ENCODE measurements at regions not wholly inside any gene's neighbourhood (a gene's known extent, or its start where the extent isn't known, plus 50 kb on each side); places are given as distances from the start of the nearest gene placed in this dataset.
"Not testable (repeated sequence)": the region's sequence is repeated elsewhere in the genome, so short reads cannot be mapped to it uniquely, and the experiment has no call there.

GRCh38 chr2:89836326-89836725 lies 1144.9 kb downstream of the RPIA start:
- not testable (repeated sequence) for H3K36me3 ChIP-seq (replicated peaks; ENCODE audit: control insufficient read depth, insufficient read depth, low read length); DNase-seq; H3K4me3 ChIP-seq (ENCODE audit: insufficient read depth, low read depth, low read length)

GRCh38 chr2:89837962-89838625 lies 1146.6 kb downstream of the RPIA start:
- DNase-seq: no peak
- Histone ChIP-seq H3K27me3 (ENCODE audit: control insufficient read depth, insufficient read depth, low read length) (no peaks in the 10 kb centered on the region), H3K4me3 (ENCODE audit: insufficient read depth, low read depth, low read length) (no peak overlapping the region), H3K36me3 (replicated peaks; ENCODE audit: control insufficient read depth, insufficient read depth, low read length) (no peaks in the 10 kb centered on the region)

More at GRCh38 chr2:89836326-89836725, 1144.9 kb downstream of the RPIA start:
- not testable (repeated sequence) for H3K27me3 ChIP-seq (ENCODE audit: control insufficient read depth, insufficient read depth, low read length)

- H3K4me3 ChIP-seq (ENCODE audit: insufficient read depth, low read depth, low read length); H3K27me3 ChIP-seq (ENCODE audit: control insufficient read depth, insufficient read depth, low read length); DNase-seq; H3K36me3 ChIP-seq (replicated peaks; ENCODE audit: control insufficient read depth, insufficient read depth, low read length): not testable (repeated sequence)
These were observed 1148.7 kb downstream of the RPIA start for GRCh38 chr2:89840175-89840574.

- not testable (repeated sequence) for H3K27me3 ChIP-seq (ENCODE audit: control insufficient read depth, insufficient read depth, low read length); H3K4me3 ChIP-seq (ENCODE audit: insufficient read depth, low read depth, low read length)
These were observed 1149.5 kb downstream of the RPIA start for GRCh38 chr2:89840781-89841475.

GRCh38 chr2:89841476-89841840 lies 1150.0 kb downstream of the RPIA start:
- DNase-seq: no peak
- Histone ChIP-seq H3K36me3 (replicated peaks; ENCODE audit: control insufficient read depth, insufficient read depth, low read length) (no peaks in the 10 kb centered on the region), H3K27me3 (ENCODE audit: control insufficient read depth, insufficient read depth, low read length) (no peaks in the 10 kb centered on the region), H3K4me3 (ENCODE audit: insufficient read depth, low read depth, low read length) (no peak overlapping the region)

More at GRCh38 chr2:89840781-89841475, 1149.5 kb downstream of the RPIA start:
- not testable (repeated sequence) for DNase-seq; H3K36me3 ChIP-seq (replicated peaks; ENCODE audit: control insufficient read depth, insufficient read depth, low read length)

- H3K27me3 ChIP-seq (ENCODE audit: control insufficient read depth, insufficient read depth, low read length): no peaks in the 10 kb centered on the region
- H3K36me3 ChIP-seq (replicated peaks; ENCODE audit: control insufficient read depth, insufficient read depth, low read length): no peaks in the 10 kb centered on the region
- DNase-seq: no peak
- H3K4me3 ChIP-seq (ENCODE audit: insufficient read depth, low read depth, low read length): no peak overlapping the region
These were observed 1150.9 kb downstream of the RPIA start for GRCh38 chr2:89842180-89842908.

GRCh38 chr2:89844221-89844943 lies 1152.9 kb downstream of the RPIA start:
- DNase-seq: no peak
- Histone ChIP-seq H3K4me3 (ENCODE audit: insufficient read depth, low read depth, low read length) (no peak overlapping the region), H3K36me3 (replicated peaks; ENCODE audit: control insufficient read depth, insufficient read depth, low read length) (no peaks in the 10 kb centered on the region), H3K27me3 (ENCODE audit: control insufficient read depth, insufficient read depth, low read length) (no peaks in the 10 kb centered on the region)

GRCh38 chr2:89845532-89845931 lies 1154.1 kb downstream of the RPIA start:
- Histone ChIP-seq H3K27me3 (ENCODE audit: control insufficient read depth, insufficient read depth, low read length) (no peaks in the 10 kb centered on the region), H3K4me3 (ENCODE audit: insufficient read depth, low read depth, low read length) (no peak overlapping the region), H3K36me3 (replicated peaks; ENCODE audit: control insufficient read depth, insufficient read depth, low read length) (no peaks in the 10 kb centered on the region)
- DNase-seq: no peak

GRCh38 chr2:89848114-89848513 lies 1156.6 kb downstream of the RPIA start:
- H3K4me3 ChIP-seq (ENCODE audit: insufficient read depth, low read depth, low read length): no peak overlapping the region
- DNase-seq: no peak
- H3K36me3 ChIP-seq (replicated peaks; ENCODE audit: control insufficient read depth, insufficient read depth, low read length): no peaks in the 10 kb centered on the region
- no peaks in the 10 kb centered on the region for H3K27me3 ChIP-seq (ENCODE audit: control insufficient read depth, insufficient read depth, low read length)

- no peak for DNase-seq
- H3K36me3 ChIP-seq (replicated peaks; ENCODE audit: control insufficient read depth, insufficient read depth, low read length): no peaks in the 10 kb centered on the region
- no peaks in the 10 kb centered on the region for H3K27me3 ChIP-seq (ENCODE audit: control insufficient read depth, insufficient read depth, low read length)
- no peak overlapping the region for H3K4me3 ChIP-seq (ENCODE audit: insufficient read depth, low read depth, low read length)
These were observed 1157.4 kb downstream of the RPIA start for GRCh38 chr2:89848763-89849368.

GRCh38 chr2:89849731-89850130 lies 1158.3 kb downstream of the RPIA start:
- H3K36me3 ChIP-seq (replicated peaks; ENCODE audit: control insufficient read depth, insufficient read depth, low read length): no peaks in the 10 kb centered on the region
- H3K27me3 ChIP-seq (ENCODE audit: control insufficient read depth, insufficient read depth, low read length): no peaks in the 10 kb centered on the region
- DNase-seq: no peak
- no peak overlapping the region for H3K4me3 ChIP-seq (ENCODE audit: insufficient read depth, low read depth, low read length)

- no peaks in the 10 kb centered on the region for H3K36me3 ChIP-seq (replicated peaks; ENCODE audit: control insufficient read depth, insufficient read depth, low read length)
- H3K4me3 ChIP-seq (ENCODE audit: insufficient read depth, low read depth, low read length): no peak overlapping the region
- H3K27me3 ChIP-seq (ENCODE audit: control insufficient read depth, insufficient read depth, low read length): no peaks in the 10 kb centered on the region
- no peak for DNase-seq
These were observed 1159.0 kb downstream of the RPIA start for GRCh38 chr2:89850481-89850880.

- no peak for DNase-seq
- no peak overlapping the region for H3K4me3 ChIP-seq (ENCODE audit: insufficient read depth, low read depth, low read length)
- no peaks in the 10 kb centered on the region for H3K36me3 ChIP-seq (replicated peaks; ENCODE audit: control insufficient read depth, insufficient read depth, low read length)
- no peaks in the 10 kb centered on the region for H3K27me3 ChIP-seq (ENCODE audit: control insufficient read depth, insufficient read depth, low read length)
These were observed 1159.6 kb downstream of the RPIA start for GRCh38 chr2:89850881-89851582.

- Histone ChIP-seq H3K27me3 (ENCODE audit: control insufficient read depth, insufficient read depth, low read length) (no peaks in the 10 kb centered on the region), H3K4me3 (ENCODE audit: insufficient read depth, low read depth, low read length) (no peak overlapping the region), H3K36me3 (replicated peaks; ENCODE audit: control insufficient read depth, insufficient read depth, low read length) (no peaks in the 10 kb centered on the region)
- no peak for DNase-seq
These were observed 1160.1 kb downstream of the RPIA start for GRCh38 chr2:89851583-89851905.

Data from H7 (cell line).